ENCODE measurements at regions not wholly inside any gene's neighbourhood (a gene's known extent, or its start where the extent isn't known, plus 50 kb on each side); places are given as distances from the start of the nearest gene placed in this dataset.

GRCh38 chr2:129297430-129297829 lies 682.0 kb upstream of the RAB6C start:
- DNase-seq = no peak

GRCh38 chr2:129299338-129299737 lies 680.1 kb upstream of the RAB6C start:
- DNase-seq = no peak

- no peak for DNase-seq
These were observed 679.7 kb upstream of the RAB6C start for GRCh38 chr2:129299756-129300155.

GRCh38 chr2:129300456-129300855 lies 679.0 kb upstream of the RAB6C start:
- DNase-seq = no peak

- DNase-seq = no peak
These were observed 678.0 kb upstream of the RAB6C start for GRCh38 chr2:129301431-129301913.

GRCh38 chr2:129302106-129302505 lies 677.4 kb upstream of the RAB6C start:
- DNase-seq = no peak

GRCh38 chr2:129302561-129303183 lies 676.8 kb upstream of the RAB6C start:
- no peak for DNase-seq

- no peak for DNase-seq
These were observed 665.3 kb upstream of the RAB6C start for GRCh38 chr2:129314120-129314519.

GRCh38 chr2:129318581-129319421 lies 660.7 kb upstream of the RAB6C start:
- DNase-seq = no peak

GRCh38 chr2:129319422-129319717 lies 660.1 kb upstream of the RAB6C start:
- no peak for DNase-seq

- DNase-seq = no peak
These were observed 659.2 kb upstream of the RAB6C start for GRCh38 chr2:129320288-129320687.

- no peak for DNase-seq
These were observed 655.1 kb upstream of the RAB6C start for GRCh38 chr2:129324349-129324748.

GRCh38 chr2:129325151-129325550 lies 654.3 kb upstream of the RAB6C start:
- DNase-seq = no peak

GRCh38 chr2:129329574-129329973 lies 649.9 kb upstream of the RAB6C start:
- no peak for DNase-seq

GRCh38 chr2:129330504-129330903 lies 649.0 kb upstream of the RAB6C start:
- no peak for DNase-seq

GRCh38 chr2:129331638-129332037 lies 647.8 kb upstream of the RAB6C start:
- DNase-seq = no peak

- DNase-seq = no peak
These were observed 645.3 kb upstream of the RAB6C start for GRCh38 chr2:129334128-129334527.

- no peak for DNase-seq
These were observed 644.6 kb upstream of the RAB6C start for GRCh38 chr2:129334696-129335410.

GRCh38 chr2:129336276-129336675 lies 643.2 kb upstream of the RAB6C start:
- no peak for DNase-seq

- no peak for DNase-seq
These were observed 642.4 kb upstream of the RAB6C start for GRCh38 chr2:129337076-129337475.

- no peak for DNase-seq
These were observed 633.9 kb upstream of the RAB6C start for GRCh38 chr2:129345540-129345939.

- no peak for DNase-seq
These were observed 631.8 kb upstream of the RAB6C start for GRCh38 chr2:129347486-129348217.

- no peak for DNase-seq
These were observed 624.8 kb upstream of the RAB6C start for GRCh38 chr2:129354631-129355030.

All from NCI-H69 (cell line).